Glomerular visceral epithelial cell (primary cell): ENCODE measurements at regions not wholly inside any gene's neighbourhood (a gene's known extent, or its start where the extent isn't known, plus 50 kb on each side); places are given as distances from the start of the nearest gene placed in this dataset.
A peak's percentile ranks its signal among the peaks of the same experiment; 100 is the strongest.
"Not testable (repeated sequence)": the region's sequence is repeated elsewhere in the genome, so short reads cannot be mapped to it uniquely, and the experiment has no call there.

Source experiments
- DNase-seq: peaks from one replicate; pipeline ENCODE4 v3.0.0-alpha.2; 2016; ENCODE audit errors: extremely low spot score

DNA sequence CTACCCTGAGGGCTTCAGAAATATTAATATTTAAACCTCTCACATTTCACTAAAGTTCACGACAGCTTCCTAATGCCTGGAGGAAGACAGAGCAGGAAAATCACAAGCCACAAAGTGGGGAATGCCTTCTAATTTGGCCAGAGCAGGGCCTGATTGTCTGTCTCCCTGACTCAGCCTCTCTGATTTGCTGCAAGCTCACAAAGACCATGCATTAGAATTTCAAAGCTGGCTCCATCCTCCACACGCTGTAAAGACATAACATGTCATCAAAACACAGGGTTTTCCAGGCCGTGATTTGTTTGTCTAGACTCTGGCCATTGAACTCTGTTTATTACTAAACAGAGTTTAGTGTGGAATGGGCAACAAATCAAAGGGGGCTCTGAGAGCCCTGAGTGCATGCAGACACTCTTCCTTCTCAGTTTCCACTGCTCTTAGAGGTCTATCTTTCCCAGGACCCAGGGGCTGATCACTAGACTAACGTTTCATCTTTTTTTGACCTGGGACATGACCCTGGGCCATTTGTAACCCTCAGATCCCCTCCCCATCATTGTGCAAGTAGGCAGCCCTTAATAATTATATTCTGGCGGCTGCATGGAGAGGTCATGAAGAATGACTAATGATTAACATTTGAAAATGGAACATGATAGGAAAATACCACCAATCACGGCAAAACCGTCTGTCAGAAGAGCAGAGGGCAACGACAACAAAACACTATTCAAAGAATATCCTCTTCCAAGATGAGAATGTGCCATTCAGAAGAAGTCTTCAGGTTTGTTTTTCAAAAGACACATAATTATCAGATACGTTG is 140.2 kb downstream of the ENC1 start:
- peak; percentile 17 for DNase-seq

DNA sequence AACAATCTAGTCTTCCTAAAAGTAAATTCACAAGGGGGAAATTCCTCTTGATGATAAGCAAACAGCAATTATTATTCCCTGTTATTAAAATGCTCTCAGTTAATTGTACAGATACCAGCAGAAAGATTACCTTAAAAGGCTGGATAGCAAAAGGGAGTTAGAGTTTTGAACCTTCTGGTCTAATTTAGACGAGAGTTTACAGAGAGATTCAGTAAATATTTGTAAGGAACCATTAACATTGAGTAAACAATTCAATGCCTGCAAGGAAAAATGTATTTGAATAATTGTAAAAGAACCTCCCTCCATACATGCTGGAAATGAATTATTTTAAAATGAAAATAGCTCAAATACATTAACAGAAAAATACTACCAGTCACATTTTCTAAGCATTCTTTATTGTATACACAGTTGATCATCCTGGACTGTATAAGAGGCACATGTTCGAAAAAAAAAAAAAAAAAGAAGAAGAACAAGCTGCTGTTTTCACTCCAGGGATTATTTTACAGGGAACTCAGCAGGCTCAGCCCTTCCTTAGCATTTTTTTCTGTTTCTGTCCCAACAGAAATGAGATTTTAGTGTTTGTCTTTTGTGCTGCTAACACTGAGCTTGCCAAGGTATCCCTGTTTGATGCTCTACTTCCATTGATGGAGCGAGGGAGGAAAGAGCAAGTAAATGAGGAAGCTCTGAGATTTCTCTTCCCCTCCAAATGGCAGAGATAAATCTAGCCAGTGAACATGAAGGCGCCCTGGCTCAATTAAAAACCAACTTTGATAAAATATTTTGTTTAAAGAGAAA is 141.1 kb downstream of the ENC1 start:
- DNase-seq = no peak

DNA sequence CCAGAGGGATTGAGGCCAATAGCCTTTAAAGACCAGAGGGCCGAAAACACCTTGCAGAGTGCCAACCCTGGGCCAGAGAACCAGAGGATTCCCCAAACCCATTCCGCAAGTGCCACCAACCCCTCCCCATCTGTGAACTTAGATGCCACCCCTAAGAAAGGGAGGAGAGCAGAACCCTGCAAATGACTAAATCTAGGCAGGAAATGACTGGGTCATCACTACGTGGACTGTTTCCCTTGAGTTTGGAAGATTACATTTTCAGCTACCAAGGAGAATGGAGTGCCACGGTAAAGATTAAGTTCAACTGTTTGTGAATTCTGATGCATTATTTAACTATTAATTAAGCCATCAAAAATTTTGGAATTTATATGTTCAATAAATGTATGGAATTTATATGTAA is 142.8 kb downstream of the ENC1 start:
- DNase-seq = no peak

GRCh38 chr5:74493411-74493810 is 147.1 kb downstream of the ENC1 start:
- peak; percentile 47 for DNase-seq

- DNase-seq = no peak
Observed at GRCh38 chr5:74492230-74492629, 148.3 kb downstream of the ENC1 start.

DNA sequence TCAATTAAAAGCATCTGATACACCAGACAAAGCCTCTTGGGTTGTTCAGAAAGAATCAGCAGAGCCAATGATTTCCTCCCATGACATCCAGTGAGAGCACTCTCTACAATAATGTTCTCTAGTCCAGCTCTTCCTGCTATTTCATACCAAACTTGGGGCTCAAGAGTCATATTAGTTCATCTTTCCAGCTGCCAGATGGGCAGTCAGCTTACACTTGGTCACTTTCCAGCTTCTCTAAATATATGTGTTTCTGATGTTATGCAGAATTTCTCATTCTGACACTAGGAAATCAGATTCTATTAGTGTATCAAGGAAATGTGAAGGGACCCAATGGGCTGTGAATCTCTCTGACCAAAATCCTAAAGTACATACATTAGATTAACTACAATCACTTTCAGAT is 148.9 kb downstream of the ENC1 start:
- no peak for DNase-seq

GRCh38 chr5:74490814-74491213 is 149.7 kb downstream of the ENC1 start:
- no peak for DNase-seq

- no peak for DNase-seq
Observed at GRCh38 chr5:74482990-74483389, 157.5 kb downstream of the ENC1 start.

- no peak for DNase-seq
Observed at GRCh38 chr5:74482523-74482922, 158.0 kb downstream of the ENC1 start.

DNA sequence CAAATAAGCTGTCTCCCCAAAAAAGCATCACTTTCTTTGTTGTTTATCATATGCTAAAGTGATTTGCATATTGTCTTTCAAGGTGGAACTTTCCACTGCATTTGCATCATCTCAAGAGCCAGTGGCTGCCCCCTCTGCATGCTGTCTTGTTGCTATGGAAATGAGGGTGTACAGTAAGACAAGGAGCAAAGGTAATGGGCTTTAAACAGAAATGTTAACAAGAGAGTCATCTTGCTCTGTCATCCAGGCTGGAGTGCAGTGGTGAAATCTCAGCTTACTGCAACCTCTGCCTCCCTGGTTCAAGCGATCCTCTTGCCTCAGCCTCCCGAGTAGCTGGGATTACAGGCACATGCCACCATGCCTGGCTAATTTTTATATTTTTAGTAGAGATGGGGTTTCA is 159.2 kb downstream of the ENC1 start:
- not testable (repeated sequence) for DNase-seq

DNA sequence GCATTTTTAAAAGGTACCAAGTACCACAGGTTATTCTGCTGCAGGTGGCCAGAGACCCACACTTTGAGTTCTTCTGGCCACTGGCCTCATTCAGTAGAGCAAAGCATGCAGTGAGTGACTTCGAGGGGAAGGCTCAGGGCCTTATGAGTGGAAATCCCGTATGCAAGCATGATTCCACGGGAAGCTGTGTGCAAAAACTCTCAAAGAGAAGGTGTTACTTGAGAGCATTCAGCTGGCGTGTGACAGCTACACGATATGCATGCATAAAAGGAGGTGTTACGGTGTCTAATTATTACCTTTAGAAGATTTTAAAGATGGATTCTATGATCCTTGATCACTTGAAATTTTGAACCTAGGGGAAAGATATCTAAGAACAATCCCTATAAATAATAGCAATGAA is 160.3 kb downstream of the ENC1 start:
- DNase-seq = no peak

- no peak for DNase-seq
Observed at GRCh38 chr5:74478328-74478727, 162.2 kb downstream of the ENC1 start.

DNA sequence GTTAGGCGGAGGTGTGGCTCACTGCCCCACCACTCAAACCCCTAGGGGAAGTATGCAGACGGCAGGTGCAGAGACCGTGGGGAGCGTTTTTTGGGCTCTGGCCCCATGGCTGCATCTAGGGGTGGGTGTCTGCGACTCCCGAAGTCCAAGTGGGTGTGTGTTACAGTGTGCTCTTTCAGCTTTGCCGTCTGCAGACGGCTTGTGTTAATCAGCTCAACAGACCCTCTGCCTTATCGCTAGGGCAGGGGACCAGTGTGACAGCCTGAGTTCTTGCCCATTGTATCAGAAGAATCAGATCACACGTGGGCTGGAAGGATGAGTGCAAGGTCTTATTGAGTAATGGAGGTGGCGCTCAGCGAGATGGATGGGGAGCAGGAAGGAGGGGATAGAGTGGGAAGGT is 162.8 kb downstream of the ENC1 start:
- no peak for DNase-seq

- no peak for DNase-seq
Observed at GRCh38 chr5:74476819-74477453, 163.6 kb downstream of the ENC1 start.

GRCh38 chr5:74476046-74476818 is 164.3 kb downstream of the ENC1 start:
- no peak for DNase-seq

- no peak for DNase-seq
Observed at GRCh38 chr5:74471875-74472274, 168.7 kb downstream of the ENC1 start.

DNA sequence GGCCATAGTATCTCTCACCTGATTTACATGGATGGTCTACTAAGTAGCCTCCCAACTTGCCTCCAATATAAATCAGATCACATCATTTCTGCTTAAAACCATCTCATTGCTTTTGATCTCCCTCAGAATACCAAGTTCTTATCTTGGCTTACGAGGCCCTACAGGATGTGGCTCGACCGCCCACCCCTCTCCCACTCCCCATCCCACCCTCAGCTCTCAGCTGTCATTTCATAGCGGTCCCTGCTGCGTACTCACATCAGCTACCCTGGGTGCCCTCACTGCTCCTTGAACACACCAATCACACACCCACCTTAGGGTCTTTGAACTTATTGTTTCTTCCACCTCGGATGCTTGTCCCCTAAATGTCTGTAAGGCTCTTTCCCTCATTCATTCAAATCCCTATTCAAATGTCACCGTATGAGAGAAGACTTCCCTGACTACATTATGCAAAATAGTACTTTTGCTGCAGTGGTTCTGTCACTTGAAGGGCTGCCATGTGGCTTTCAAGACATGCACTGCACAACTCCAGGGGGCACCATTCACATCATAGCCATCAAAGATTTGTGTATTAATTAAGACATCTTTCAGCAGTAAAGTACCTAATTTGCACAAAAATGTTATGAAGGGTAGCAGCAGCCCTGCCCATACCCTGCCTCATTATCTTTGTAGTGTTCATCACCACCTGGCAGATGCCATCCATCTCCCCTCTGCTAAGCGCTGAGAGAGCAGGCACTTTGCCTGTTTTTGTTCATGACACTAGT is 171.1 kb downstream of the ENC1 start:
- DNase-seq = no peak

DNA sequence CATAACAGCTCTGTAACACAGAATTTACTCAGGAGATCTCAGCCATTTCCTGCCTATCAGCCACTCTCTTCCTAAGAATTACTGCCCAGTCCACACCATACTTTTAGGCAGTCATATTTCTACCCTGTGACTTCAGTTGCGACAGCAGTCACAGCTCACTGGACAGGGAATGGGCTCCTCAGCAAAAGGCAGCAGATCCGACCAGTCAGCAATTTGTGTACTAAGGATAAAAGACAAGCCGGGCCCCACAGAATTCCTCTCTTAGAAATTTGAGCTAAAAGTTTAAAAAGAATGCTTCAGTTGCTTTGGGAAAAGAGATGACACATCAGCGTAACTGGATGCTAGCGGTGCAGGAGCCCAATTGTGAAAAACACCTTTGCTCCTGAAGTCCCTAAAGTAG is 172.1 kb downstream of the ENC1 start:
- peak; percentile 11 for DNase-seq

GRCh38 chr5:74465724-74466123 is 174.8 kb downstream of the ENC1 start:
- no peak for DNase-seq

DNA sequence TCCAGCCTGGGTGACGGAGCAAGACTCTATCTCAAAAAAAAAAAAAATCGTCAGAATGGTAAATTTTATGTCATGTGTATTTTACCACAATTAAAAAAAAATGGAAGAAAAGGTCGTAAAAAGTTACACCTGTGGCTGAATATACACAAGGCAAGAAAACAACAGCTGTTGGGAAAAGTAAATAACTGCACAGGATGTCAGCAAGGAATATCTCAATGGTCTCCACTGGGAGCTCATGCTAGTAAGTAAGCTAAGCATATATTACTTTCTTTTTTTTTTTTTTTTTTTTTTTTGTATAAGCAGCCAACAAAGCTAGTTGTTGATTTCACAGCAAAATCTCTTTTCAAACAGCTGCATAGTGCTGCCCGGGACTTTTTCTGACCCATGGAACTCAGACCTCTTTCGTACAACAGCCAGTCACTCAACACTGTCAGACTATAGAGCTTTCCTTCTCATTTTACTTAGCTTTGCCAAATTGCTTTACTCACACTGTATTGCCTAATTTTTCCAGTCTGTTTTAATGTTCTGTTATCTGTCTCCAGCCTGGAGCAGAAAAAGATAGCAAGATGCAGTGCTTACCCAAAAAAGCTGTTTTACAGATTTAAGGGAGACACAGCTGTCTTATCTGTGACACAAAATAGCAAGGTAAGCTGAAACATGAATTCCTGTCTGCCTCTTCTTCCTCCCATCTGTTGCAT is 175.9 kb downstream of the ENC1 start:
- DNase-seq = no peak

GRCh38 chr5:74462356-74462755 is 178.2 kb downstream of the ENC1 start:
- DNase-seq = no peak
